Ishikawa (cell line): ENCODE measurements at regions not wholly inside any gene's neighbourhood (a gene's known extent, or its start where the extent isn't known, plus 50 kb on each side); places are given as distances from the start of the nearest gene placed in this dataset.

Experiments
- CEBPB ChIP-seq: IDR thresholded peaks from 2 replicates; pipeline ENCODE4 v1.6.1; 2012
- CREB1 ChIP-seq: IDR thresholded peaks from 2 replicates; pipeline ENCODE4 v1.6.1; 2012; ENCODE audit warnings: low read depth
- EGR1 ChIP-seq: IDR thresholded peaks from 2 replicates; pipeline ENCODE4 v1.6.1; 2012
- EP300 ChIP-seq: IDR thresholded peaks from 2 replicates; pipeline ENCODE4 v1.6.1; 2012; ENCODE audit warnings: borderline replicate concordance
- FOXM1 ChIP-seq: IDR thresholded peaks from 2 replicates; pipeline ENCODE4 v1.6.1; 2012; ENCODE audit warnings: low read depth, borderline replicate concordance
- NFIC ChIP-seq: IDR thresholded peaks from 2 replicates; pipeline ENCODE4 v1.6.1; 2012
- RAD21 ChIP-seq: IDR thresholded peaks from 2 replicates; pipeline ENCODE4 v1.6.1; 2012; ENCODE audit warnings: low read depth
- TAF1 ChIP-seq: IDR thresholded peaks from 2 replicates; pipeline ENCODE4 v1.6.1; 2012; ENCODE audit warnings: low read depth, mild to moderate bottlenecking
- TCF12 ChIP-seq: IDR thresholded peaks from 2 replicates; pipeline ENCODE4 v1.6.1; 2012; ENCODE audit warnings: low read depth
- TEAD4 ChIP-seq: IDR thresholded peaks from 2 replicates; pipeline ENCODE4 v1.6.1; 2012
- YY1 ChIP-seq: IDR thresholded peaks from 2 replicates; pipeline ENCODE4 v1.6.1; 2012; ENCODE audit warnings: low read depth
- ZBTB7A ChIP-seq: IDR thresholded peaks from 2 replicates; pipeline ENCODE4 v1.6.1; 2012; ENCODE audit warnings: low read depth
- TF ChIP-seq, protein P1 (sequence below): IDR thresholded peaks from 2 replicates; pipeline ENCODE4 v1.6.1; 2012; ENCODE audit warnings: low read depth, mild to moderate bottlenecking
- TF ChIP-seq, protein P2 (sequence below): IDR thresholded peaks from 2 replicates; pipeline ENCODE4 v1.6.1; 2012
- TF ChIP-seq, protein P3 (sequence below): IDR thresholded peaks from 2 replicates; pipeline ENCODE4 v1.6.1; 2012

DNA sequence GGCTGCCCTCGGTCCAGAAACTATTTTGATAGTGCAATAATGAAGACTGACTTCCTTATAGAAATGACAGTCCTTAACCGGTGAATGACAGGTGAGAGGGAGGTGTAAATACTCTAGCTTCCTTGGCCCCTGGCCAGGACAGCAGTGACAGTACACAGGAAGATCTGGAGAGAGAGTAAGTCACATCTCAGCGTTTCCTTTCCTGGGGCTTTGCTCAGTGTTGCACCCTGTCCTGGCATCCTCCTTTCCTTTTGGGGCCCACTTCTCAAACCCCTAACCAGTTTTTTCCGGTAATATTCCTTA lies 336.9 kb downstream of the CD83 start:
- no peak for TF ChIP-seq EP300
- TF ChIP-seq TCF12: no peak
- no peak for TF ChIP-seq NFIC
- no peak for TF ChIP-seq TAF1
- TF ChIP-seq CEBPB: no peak
- no peak for TF ChIP-seq YY1
- TF ChIP-seq, protein P1, sequence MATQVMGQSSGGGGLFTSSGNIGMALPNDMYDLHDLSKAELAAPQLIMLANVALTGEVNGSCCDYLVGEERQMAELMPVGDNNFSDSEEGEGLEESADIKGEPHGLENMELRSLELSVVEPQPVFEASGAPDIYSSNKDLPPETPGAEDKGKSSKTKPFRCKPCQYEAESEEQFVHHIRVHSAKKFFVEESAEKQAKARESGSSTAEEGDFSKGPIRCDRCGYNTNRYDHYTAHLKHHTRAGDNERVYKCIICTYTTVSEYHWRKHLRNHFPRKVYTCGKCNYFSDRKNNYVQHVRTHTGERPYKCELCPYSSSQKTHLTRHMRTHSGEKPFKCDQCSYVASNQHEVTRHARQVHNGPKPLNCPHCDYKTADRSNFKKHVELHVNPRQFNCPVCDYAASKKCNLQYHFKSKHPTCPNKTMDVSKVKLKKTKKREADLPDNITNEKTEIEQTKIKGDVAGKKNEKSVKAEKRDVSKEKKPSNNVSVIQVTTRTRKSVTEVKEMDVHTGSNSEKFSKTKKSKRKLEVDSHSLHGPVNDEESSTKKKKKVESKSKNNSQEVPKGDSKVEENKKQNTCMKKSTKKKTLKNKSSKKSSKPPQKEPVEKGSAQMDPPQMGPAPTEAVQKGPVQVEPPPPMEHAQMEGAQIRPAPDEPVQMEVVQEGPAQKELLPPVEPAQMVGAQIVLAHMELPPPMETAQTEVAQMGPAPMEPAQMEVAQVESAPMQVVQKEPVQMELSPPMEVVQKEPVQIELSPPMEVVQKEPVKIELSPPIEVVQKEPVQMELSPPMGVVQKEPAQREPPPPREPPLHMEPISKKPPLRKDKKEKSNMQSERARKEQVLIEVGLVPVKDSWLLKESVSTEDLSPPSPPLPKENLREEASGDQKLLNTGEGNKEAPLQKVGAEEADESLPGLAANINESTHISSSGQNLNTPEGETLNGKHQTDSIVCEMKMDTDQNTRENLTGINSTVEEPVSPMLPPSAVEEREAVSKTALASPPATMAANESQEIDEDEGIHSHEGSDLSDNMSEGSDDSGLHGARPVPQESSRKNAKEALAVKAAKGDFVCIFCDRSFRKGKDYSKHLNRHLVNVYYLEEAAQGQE: no peak
- TF ChIP-seq TEAD4: no peak
- TF ChIP-seq ZBTB7A: no peak
- no peak for TF ChIP-seq FOXM1
- TF ChIP-seq RAD21: no peak
- no peak for TF ChIP-seq EGR1
- TF ChIP-seq, protein P2, sequence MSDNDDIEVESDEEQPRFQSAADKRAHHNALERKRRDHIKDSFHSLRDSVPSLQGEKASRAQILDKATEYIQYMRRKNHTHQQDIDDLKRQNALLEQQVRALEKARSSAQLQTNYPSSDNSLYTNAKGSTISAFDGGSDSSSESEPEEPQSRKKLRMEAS: no peak
- TF ChIP-seq, protein P3, sequence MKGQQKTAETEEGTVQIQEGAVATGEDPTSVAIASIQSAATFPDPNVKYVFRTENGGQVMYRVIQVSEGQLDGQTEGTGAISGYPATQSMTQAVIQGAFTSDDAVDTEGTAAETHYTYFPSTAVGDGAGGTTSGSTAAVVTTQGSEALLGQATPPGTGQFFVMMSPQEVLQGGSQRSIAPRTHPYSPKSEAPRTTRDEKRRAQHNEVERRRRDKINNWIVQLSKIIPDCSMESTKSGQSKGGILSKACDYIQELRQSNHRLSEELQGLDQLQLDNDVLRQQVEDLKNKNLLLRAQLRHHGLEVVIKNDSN: no peak
- no peak for TF ChIP-seq CREB1

DNA sequence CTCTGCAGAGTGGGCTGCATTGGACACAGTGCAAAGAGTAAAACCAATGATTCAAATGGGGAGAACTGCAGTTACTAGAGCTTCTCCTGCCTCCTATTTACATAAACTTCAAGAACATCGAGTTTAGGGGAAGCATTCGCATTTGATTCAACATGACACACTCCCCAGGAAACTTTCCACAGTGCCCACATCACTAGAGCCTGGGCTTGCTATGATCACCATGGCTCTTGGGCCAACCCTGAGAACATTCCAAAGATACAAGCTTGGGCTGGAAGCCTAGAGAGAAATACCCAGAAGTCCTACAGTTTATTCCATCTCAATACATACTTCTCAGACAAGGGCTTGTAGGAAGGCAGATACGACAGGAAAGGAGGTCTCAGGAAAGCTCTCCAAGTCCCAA lies 337.9 kb downstream of the CD83 start:
- TF ChIP-seq ZBTB7A (no peak), TEAD4 (no peak), CEBPB (no peak)
- TF ChIP-seq, protein P1: no peak

DNA sequence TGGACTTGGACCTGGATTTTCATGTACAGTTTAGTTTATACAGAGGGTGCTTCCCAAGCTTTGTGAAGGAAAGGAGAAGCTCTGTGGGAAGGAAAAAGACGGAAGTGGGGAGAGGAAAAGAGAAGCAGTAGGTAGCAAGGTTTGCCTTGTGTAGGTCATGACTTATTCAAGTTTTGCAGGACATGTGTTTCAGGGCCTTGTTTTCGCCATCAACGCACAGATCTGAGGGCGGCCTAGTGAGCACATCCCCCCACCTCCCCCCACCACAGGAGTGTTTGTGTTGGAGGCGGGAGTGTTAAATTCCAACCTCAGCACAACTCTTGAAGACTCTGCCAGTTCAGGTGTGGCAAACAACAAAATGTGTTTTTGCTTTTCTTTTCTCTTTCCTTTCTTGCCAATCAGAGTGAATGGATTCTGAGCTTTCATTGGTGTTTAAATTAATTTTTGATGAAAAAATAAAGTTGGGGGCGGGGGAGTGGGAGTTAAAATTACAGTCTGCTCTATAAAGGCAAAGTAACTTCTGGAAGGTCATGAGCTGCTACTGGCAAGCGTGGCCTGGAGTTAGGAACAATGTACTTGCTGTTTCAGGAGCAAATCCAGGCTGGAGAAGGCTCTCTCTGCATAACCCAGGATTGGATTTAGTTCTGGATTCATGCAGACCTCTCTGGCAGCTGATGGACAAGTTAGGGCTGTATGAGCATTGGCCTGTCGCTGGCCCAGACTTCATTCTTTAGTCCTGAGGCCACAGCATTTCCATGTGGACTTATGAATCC lies 338.5 kb downstream of the CD83 start:
- TF ChIP-seq YY1: no peak
- TF ChIP-seq, protein P3: no peak
- TF ChIP-seq, protein P1: no peak
- TF ChIP-seq, protein P2: no peak
- no peak for TF ChIP-seq TCF12
- no peak for TF ChIP-seq TAF1
- no peak for TF ChIP-seq NFIC
- TF ChIP-seq TEAD4: no peak
- no peak for TF ChIP-seq FOXM1
- no peak for TF ChIP-seq CEBPB
- TF ChIP-seq ZBTB7A: no peak
- TF ChIP-seq CREB1: no peak
- TF ChIP-seq EP300: no peak
- TF ChIP-seq RAD21: no peak
- TF ChIP-seq EGR1: no peak

DNA sequence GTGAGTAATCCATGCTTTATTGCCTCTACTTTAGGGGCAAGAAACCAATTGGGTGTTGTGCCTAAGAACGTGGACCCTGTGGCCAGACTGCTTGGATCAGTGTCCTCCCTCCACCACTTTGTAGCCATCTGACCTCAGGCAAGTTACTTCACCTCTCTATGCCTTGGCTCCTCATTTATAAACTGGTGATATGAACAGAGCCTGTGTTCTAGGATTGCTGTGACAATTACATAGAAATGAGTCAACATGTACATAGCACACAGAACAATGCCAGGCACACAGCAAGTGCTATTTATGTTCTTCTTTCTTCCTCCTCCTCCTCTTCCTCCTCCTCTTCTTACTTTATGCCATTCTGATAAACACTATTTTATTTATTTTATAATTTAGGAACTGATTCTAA lies 339.4 kb downstream of the CD83 start:
- TF ChIP-seq, protein P2: no peak
- TF ChIP-seq ZBTB7A (no peak), TAF1 (no peak), FOXM1 (no peak), YY1 (no peak), TCF12 (no peak), RAD21 (no peak), EP300 (no peak), CEBPB (no peak), CREB1 (no peak), NFIC (no peak), TEAD4 (no peak), EGR1 (no peak)
- TF ChIP-seq, protein P3: no peak
- TF ChIP-seq, protein P1: no peak
